ENCODE measurements at regions not wholly inside any gene's neighbourhood (a gene's known extent, or its start where the extent isn't known, plus 50 kb on each side); places are given as distances from the start of the nearest gene placed in this dataset.

DNA sequence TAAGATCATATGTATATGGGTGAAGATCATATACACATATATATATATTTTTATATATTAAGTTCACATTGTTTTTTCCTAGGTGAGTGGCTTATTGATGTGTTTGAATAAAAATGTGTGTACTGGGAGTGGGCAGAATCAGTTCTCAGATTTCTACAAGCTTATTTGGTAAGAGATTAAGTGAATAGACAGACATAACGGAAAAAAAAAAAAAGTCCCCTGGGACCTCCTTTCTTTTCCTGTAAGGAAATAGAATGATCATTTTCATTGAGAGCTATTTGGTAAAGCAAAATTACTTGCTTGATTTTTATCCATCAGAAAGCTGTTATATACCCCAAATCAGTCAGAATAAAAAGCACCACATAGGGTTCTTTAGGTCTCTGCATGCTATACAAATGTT, 597.7 kb downstream of the PCDH18 start:
- TF ChIP-seq, protein P1, sequence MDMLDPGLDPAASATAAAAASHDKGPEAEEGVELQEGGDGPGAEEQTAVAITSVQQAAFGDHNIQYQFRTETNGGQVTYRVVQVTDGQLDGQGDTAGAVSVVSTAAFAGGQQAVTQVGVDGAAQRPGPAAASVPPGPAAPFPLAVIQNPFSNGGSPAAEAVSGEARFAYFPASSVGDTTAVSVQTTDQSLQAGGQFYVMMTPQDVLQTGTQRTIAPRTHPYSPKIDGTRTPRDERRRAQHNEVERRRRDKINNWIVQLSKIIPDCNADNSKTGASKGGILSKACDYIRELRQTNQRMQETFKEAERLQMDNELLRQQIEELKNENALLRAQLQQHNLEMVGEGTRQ (IDR thresholded peaks at IDR 0.05), result no peak
- no peak for TF ChIP-seq HEYL (CRISPR knock-in tag; IDR thresholded peaks at IDR 0.05)
- TF ChIP-seq, protein P2, sequence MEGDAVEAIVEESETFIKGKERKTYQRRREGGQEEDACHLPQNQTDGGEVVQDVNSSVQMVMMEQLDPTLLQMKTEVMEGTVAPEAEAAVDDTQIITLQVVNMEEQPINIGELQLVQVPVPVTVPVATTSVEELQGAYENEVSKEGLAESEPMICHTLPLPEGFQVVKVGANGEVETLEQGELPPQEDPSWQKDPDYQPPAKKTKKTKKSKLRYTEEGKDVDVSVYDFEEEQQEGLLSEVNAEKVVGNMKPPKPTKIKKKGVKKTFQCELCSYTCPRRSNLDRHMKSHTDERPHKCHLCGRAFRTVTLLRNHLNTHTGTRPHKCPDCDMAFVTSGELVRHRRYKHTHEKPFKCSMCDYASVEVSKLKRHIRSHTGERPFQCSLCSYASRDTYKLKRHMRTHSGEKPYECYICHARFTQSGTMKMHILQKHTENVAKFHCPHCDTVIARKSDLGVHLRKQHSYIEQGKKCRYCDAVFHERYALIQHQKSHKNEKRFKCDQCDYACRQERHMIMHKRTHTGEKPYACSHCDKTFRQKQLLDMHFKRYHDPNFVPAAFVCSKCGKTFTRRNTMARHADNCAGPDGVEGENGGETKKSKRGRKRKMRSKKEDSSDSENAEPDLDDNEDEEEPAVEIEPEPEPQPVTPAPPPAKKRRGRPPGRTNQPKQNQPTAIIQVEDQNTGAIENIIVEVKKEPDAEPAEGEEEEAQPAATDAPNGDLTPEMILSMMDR (IDR thresholded peaks at IDR 0.05), result no peak

All from A549 (cell line).